ENCODE measurements at regions not wholly inside any gene's neighbourhood (a gene's known extent, or its start where the extent isn't known, plus 50 kb on each side); places are given as distances from the start of the nearest gene placed in this dataset.
A peak's percentile ranks its signal among the peaks of the same experiment; 100 is the strongest.

DNA sequence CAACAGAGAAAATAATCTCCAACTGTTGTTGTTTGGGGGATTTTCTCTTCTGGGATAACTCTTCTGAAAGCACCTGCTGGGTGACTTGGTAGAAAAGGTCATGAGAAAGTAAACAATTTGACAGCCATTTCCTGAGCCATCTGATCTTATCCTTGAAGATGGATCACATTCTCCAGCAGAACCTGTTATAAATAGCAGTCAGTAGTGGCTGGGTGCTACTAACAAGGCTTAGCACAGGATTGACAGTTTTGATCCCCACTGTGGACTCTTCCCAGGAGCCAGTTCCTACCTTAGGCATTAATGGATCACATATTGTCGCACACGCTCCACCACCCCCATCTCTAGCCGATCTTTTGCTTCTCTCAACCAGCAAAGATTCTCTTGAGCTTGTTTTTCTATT lies 220.2 kb downstream of the PLK2 start:
- ATAC-seq (ENCODE audit: low FRiP score in 2 of 2), result no peak
- TF ChIP-seq POLR2A (IDR thresholded peaks at IDR 0.05) (no peak), EP300 (IDR thresholded peaks at IDR 0.05) (no peak), POLR2AphosphoS5 (IDR thresholded peaks at IDR 0.05) (no peak)
- TF ChIP-seq, protein P1, sequence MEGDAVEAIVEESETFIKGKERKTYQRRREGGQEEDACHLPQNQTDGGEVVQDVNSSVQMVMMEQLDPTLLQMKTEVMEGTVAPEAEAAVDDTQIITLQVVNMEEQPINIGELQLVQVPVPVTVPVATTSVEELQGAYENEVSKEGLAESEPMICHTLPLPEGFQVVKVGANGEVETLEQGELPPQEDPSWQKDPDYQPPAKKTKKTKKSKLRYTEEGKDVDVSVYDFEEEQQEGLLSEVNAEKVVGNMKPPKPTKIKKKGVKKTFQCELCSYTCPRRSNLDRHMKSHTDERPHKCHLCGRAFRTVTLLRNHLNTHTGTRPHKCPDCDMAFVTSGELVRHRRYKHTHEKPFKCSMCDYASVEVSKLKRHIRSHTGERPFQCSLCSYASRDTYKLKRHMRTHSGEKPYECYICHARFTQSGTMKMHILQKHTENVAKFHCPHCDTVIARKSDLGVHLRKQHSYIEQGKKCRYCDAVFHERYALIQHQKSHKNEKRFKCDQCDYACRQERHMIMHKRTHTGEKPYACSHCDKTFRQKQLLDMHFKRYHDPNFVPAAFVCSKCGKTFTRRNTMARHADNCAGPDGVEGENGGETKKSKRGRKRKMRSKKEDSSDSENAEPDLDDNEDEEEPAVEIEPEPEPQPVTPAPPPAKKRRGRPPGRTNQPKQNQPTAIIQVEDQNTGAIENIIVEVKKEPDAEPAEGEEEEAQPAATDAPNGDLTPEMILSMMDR (IDR thresholded peaks at IDR 0.05), result no peak
- DNase-seq, result no peak
- peak overlapping the region in 2 of 4 donors; percentile 18 to 31 for H3K27ac ChIP-seq
- H3K9me3 ChIP-seq, result no peaks in the 10 kb centered on the region
- WGBS, 2 donors, result 76% methylated on average over 3 of the region's 3 CpGs
- H3K4me1 ChIP-seq, result peaks cover 0 to 29% (median 8%) of the 10 kb centered on the region in 4 donors
- no peaks in the 10 kb centered on the region for H3K27me3 ChIP-seq
- H3K4me3 ChIP-seq, result no peak overlapping the region
- no peaks in the 10 kb centered on the region for H3K36me3 ChIP-seq

DNA sequence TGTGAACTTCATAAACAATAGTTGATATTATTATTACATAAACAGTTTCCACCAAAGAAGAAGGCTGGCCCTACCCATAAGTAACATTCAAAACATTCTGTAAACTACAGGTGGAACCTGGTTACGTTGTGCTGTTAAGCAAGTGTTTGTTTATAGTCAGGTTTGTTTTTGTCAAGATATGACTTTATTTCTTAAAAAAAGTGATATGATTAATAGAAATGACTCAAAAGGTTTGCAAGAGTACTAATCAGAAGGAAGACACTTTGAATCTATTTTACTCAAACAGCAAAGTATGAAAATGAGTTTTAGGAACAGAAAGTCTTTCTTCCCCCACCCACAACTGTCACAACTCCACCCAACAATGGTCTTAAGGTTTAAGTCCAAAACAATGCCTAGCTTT lies 220.8 kb downstream of the PLK2 start:
- H3K4me1 ChIP-seq, result peaks cover 0 to 29% (median 5%) of the 10 kb centered on the region in 4 donors
- 72% methylated on average over 1 of the region's 1 CpG for WGBS, 2 donors
- TF ChIP-seq, protein P1 (IDR thresholded peaks at IDR 0.05), result no peak
- TF ChIP-seq POLR2AphosphoS5 (IDR thresholded peaks at IDR 0.05), result no peak
- ATAC-seq (ENCODE audit: low FRiP score in 2 of 2), result no peak
- H3K36me3 ChIP-seq, result no peaks in the 10 kb centered on the region
- no peak overlapping the region for H3K4me3 ChIP-seq
- DNase-seq, result no peak
- H3K27ac ChIP-seq, result no peak overlapping the region
- no peaks in the 10 kb centered on the region for H3K27me3 ChIP-seq
- H3K9me3 ChIP-seq, result no peaks in the 10 kb centered on the region

DNA sequence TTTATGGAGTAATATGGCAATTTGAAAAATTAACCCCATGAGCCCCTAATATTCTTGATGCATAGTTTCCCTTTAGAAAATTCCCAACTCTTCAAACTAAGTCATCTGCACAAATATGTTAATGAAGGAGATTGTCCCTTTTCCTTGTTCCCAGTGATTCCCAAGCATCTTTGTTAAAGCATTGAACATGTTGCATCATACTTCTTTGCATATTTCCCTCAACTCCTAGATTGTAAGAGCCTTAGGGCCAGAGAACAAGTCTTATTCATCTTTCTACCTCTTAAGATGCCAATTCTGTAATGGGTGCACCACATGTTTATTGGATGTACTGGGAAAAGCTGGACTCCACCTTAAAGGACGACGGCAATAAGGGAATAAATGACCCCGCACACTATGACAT lies 223.4 kb downstream of the PLK2 start:
- TF ChIP-seq POLR2A (IDR thresholded peaks at IDR 0.05) (no peak), EP300 (IDR thresholded peaks at IDR 0.05) (no peak), POLR2AphosphoS5 (IDR thresholded peaks at IDR 0.05) (no peak)
- TF ChIP-seq, protein P1 (IDR thresholded peaks at IDR 0.05), result no peak
- no peak overlapping the region for H3K27ac ChIP-seq

DNA sequence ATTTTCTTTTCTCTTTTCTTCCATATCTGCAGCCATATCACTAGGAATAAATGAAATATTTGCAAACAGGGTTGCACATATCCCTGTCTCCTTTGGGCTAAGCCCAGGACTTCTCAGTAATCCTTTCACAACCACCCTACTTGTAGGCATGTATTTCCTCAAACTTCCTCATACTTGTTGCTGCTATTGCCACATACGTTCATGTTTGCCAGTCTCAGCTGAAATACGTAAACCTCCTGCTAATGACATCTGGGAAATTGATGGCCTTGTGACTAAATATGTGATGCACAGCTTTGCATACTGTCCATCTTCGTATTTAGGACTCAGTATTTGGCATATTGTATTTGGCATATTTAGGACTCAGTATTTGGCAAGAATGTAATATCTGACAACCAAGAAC lies 224.6 kb downstream of the PLK2 start:
- DNase-seq, result peak in 1 of 2 donors; percentile 45

More for the DNA sequence above, 223.4 kb downstream of the PLK2 start:
- Histone ChIP-seq H3K4me3 (no peak overlapping the region), H3K9me3 (no peaks in the 10 kb centered on the region), H3K27me3 (no peaks in the 10 kb centered on the region), H3K4me1 (peaks cover 0 to 20% (median 5%) of the 10 kb centered on the region in 4 donors), H3K36me3 (no peaks in the 10 kb centered on the region)
- DNase-seq, result no peak
- ATAC-seq (ENCODE audit: low FRiP score in 2 of 2), result no peak
- 93 to 98% methylated on average over 3 of the region's 3 CpGs for WGBS, 2 donors

DNA sequence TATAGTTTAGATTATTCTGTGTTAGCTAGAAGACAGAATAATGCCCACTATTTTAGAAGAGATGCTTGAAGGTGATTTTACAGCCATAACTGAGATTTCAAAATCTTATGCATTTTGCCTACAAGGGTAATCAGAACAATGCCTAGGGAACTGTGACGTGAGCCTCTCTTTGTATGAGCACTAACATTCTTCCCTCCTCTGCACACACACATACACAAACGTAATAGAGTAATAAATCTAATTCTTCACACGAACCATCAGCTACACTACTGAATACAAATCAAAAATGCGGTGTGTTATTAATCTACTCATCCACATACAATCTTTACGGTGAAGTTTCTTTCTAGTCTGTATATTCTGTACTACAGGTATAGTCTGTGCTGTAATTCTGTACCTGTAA lies 227.8 kb downstream of the PLK2 start:
- no peaks in the 10 kb centered on the region for H3K27me3 ChIP-seq
- no peaks in the 10 kb centered on the region for H3K36me3 ChIP-seq
- no peak for TF ChIP-seq POLR2AphosphoS5 (IDR thresholded peaks at IDR 0.05)
- TF ChIP-seq EP300 (IDR thresholded peaks at IDR 0.05), result no peak
- TF ChIP-seq, protein P1 (IDR thresholded peaks at IDR 0.05), result no peak
- no peak for TF ChIP-seq POLR2A (IDR thresholded peaks at IDR 0.05)
- no peak for ATAC-seq (ENCODE audit: low FRiP score in 2 of 2)
- no peak for DNase-seq
- H3K27ac ChIP-seq, result no peak overlapping the region
- no peaks in the 10 kb centered on the region for H3K9me3 ChIP-seq
- WGBS, 2 donors, result 95% methylated on average over 5 of the region's 5 CpGs
- no peak overlapping the region for H3K4me3 ChIP-seq
- peaks cover 0 to 6% (median 5%) of the 10 kb centered on the region in 4 donors for H3K4me1 ChIP-seq

More for the DNA sequence above, 224.6 kb downstream of the PLK2 start:
- Histone ChIP-seq H3K36me3 (no peaks in the 10 kb centered on the region), H3K27me3 (no peaks in the 10 kb centered on the region), H3K9me3 (no peaks in the 10 kb centered on the region), H3K4me3 (no peak overlapping the region), H3K27ac (no peak overlapping the region), H3K4me1 (peaks cover 0 to 20% (median 5%) of the 10 kb centered on the region in 4 donors)
- 12 to 18% methylated on average over 3 of the region's 3 CpGs for WGBS, 2 donors
- no peak for TF ChIP-seq POLR2A (IDR thresholded peaks at IDR 0.05)
- TF ChIP-seq EP300 (IDR thresholded peaks at IDR 0.05), result peak in 2 of 4 donors; percentile 62 to 86
- TF ChIP-seq POLR2AphosphoS5 (IDR thresholded peaks at IDR 0.05), result peak; percentile 26 to 84
- ATAC-seq (ENCODE audit: low FRiP score in 2 of 2), result peak; percentile 77 to 82
